GM12874 (cell line): ENCODE measurements at regions not wholly inside any gene's neighbourhood (a gene's known extent, or its start where the extent isn't known, plus 50 kb on each side); places are given as distances from the start of the nearest gene placed in this dataset.

Source experiments
- TF ChIP-seq, protein P1 (sequence below): IDR thresholded peaks from 2 replicates; pipeline ENCODE4 v1.5.1; 2011; ENCODE audit warnings: low read depth, mild to moderate bottlenecking, control low read depth, low read length, moderate library complexity; ENCODE audit not compliant: insufficient read depth

DNA sequence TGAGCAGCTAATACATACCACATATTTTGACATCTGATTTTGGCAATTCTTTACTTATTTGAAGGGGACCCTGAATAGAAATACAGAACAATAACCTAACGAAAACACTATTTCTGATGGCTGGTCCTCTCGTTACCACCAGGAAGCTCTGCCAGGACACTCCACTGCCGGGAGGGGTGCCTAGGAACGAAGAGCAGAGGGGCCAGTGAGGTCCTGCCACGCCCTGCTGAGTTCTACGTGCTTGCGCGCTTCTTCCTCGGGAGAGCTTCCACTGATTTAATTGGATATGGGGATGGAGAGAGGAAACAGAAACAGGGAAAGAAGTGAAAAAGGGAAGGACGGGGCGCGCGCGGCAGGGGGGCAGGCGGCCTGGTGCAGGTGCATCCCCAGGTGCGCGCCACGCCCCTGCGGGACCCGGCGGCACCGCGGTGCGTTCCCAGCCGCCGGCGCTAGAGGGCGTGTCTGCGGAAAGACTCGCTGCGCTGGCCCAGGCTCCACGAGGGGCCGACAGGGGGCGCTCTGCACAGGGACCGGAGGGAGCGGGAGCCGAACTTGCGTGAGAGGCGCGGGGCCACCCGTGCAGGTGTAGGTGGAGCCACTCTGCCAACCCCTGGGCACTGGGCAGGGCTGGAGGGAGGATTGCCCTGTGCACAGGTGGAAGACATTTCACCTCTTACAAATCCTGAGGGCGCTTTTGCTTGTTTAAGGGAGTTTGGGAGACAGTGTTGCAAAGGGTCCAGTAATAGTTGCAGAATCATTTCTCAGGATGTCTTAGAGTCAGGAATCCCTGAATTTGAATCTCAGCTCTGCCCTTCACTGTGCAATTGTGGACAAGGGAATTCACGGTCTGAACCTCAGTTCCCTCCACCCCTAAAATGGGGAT is 986.3 kb upstream of the TMEM132C start:
- TF ChIP-seq, protein P1, sequence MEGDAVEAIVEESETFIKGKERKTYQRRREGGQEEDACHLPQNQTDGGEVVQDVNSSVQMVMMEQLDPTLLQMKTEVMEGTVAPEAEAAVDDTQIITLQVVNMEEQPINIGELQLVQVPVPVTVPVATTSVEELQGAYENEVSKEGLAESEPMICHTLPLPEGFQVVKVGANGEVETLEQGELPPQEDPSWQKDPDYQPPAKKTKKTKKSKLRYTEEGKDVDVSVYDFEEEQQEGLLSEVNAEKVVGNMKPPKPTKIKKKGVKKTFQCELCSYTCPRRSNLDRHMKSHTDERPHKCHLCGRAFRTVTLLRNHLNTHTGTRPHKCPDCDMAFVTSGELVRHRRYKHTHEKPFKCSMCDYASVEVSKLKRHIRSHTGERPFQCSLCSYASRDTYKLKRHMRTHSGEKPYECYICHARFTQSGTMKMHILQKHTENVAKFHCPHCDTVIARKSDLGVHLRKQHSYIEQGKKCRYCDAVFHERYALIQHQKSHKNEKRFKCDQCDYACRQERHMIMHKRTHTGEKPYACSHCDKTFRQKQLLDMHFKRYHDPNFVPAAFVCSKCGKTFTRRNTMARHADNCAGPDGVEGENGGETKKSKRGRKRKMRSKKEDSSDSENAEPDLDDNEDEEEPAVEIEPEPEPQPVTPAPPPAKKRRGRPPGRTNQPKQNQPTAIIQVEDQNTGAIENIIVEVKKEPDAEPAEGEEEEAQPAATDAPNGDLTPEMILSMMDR: peak; percentile 92

DNA sequence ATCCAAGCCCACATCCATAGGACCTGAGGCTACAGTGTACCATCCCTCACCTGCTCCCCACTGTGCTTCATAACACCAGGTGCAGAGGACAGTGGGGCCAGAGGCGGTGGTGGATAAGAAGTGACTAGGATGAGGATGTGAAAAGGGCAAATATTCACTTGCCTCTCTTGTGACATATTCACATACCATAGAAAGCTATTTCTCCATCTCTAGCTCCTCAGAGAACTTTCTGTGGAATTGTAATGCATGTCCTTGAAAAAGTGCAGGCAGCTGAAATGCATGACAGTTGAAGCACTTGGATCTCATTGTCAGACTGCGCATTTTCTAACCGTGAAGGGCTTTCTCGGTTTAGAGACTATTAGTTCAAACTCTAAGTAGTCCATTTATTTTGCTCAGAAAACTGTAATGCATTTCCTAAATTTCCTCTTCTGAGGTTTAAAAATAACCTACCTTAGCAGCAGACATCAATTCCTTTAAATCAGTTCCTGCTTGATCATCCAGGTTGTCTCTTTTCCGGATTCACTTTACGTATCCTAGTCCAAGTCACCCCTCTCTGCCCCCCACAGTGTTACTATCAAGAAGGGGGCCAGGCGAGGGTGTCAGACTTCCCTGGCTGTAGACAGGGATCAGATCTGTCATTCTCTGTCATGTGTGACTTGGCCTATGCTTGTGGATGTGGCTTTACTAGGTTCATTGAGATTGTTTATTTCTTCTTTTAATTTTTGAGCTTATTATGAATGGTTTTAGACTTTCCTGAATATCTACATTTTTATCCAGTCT is 984.0 kb upstream of the TMEM132C start:
- TF ChIP-seq, protein P1: no peak

DNA sequence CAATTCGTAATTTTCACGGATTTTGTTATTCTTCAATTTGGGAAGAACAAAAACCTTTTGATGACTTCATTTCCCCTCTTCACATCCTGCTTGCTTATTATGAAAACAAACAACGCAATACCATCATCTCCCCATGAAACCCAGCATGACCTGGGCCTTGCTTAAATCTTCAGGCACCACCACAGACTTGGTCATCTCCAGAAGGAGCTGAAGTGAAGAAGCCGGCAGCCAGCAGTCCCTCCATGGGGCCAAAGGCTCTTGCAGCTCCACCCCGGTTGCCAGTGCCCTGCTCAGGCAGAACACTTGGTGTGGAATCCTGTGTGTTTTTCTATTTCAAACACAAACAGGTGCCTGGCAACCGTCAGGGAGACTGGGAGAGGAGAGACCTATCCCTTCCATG is 982.9 kb upstream of the TMEM132C start:
- TF ChIP-seq, protein P1: no peak

DNA sequence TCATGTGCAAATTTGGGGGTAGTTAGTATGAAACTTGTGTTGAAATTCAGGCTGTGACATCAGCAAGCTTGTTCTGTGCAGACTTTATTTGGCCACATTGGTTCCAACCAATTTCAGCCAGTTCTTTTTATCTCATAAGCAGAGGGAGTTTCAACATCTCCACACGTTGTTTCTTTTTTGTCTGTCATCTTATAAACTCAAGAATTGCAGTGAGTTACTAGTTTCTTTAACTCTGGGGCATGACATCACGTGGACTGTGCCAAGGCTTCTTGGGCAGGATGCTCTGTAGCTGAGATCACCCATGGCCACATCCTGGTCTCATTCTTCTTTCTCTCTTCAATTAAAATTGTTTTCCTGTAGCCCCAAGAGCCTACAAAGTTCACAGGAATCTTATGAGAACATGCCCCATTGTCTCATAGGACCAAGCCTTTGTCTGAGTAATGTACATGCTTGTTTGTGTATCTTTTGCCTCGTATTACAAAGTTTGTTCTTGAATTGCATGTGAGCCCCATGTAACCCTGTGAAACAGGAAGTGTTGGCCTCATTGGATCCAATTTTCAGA is 982.0 kb upstream of the TMEM132C start:
- TF ChIP-seq, protein P1: no peak

DNA sequence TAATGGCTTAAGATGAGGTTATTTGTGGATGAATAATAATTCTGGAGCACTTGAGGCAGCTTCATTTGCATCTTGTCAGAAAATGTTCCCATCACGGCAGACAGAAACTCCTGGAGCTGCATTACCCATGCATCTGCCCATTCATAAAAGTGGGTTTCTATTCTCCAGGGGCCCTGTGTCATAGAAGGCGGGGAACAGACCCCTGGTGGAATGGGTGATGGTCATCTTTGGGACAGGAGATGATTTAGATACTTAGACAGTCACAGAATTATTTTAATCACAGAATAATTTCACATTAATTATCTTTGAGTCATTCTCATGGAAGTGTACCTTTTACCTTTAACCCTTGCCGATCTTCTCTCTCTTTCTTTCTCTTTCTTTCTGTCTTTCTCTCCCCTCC is 980.7 kb upstream of the TMEM132C start:
- TF ChIP-seq, protein P1: no peak

DNA sequence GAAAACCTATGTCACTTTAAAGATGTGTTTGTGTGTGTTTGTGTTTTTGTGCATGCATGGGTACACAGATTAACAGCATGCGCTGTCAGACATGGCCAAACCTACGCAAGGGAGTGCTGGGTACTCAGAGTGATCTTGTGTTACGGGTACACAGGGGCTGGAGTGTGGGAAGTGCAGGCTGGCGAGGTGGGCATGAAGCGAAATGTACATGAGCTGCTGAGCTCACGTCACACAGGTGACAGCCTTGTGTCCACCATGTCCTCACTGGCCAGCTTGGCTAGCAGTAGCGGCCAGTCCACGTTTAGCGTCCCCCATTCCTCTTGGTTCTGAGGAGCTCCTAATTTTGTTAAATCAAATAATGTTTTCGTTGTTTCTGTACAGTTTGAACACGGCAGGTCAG is 979.7 kb upstream of the TMEM132C start:
- TF ChIP-seq, protein P1: no peak

DNA sequence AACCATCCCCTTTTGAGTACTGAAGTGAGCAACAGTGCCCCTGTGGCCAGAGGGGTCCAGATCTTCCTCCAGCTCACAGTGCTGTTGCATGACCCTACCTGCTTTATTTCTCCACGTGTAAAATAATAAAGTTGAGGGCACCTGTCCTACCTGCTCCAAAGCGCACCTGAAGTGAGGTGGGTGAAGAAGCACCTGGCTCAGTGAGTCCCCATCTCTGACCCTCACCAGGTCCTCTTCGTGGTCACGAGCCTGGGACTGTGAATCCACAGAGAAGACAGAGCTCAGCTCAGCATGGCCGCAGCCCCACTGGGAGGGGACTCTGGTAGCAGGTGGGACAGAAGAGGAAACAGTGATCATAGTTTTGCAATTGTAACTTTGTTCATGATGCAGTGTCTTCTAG is 976.7 kb upstream of the TMEM132C start:
- TF ChIP-seq, protein P1: no peak
